PC-3 (cell line): ENCODE measurements at regions not wholly inside any gene's neighbourhood (a gene's known extent, or its start where the extent isn't known, plus 50 kb on each side); places are given as distances from the start of the nearest gene placed in this dataset.

Experiments used
- EZH2 ChIP-seq: fragments of 300-600 bp; sonication (generic); IDR thresholded peaks from one replicate; pipeline ENCODE4 v1.6.1; 2017; ENCODE audit warnings: antibody characterized with exemption, mild to moderate bottlenecking, low read length; ENCODE audit not compliant: unreplicated experiment
- EZH2phosphoT487 ChIP-seq: fragments of 300-600 bp; sonication (generic); IDR thresholded peaks from 2 replicates; pipeline ENCODE4 v1.6.1; 2018; ENCODE audit warnings: mild to moderate bottlenecking, antibody characterized with exemption, low read length, borderline replicate concordance
- TF ChIP-seq, protein P1 (sequence below): fragments of 300-600 bp; sonication (generic); conservative IDR thresholded peaks from 2 replicates; pipeline ENCODE4 v1.5.1; 2017; ENCODE audit warnings: antibody characterized with exemption, low read depth, mild to moderate bottlenecking, low read length

DNA sequence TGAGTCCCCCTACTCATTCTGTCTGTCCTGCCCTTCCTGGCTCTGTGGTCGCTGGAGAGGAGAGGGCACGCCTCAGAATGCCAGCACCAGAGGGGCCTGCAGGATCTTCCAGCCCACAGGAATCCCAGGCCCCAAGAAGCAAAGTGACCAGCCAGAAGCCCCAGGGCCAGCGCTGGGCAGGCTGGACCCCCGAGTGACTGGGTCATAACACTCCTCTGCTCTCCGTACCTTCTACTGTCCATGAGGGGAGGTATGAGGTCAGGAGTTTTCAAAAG lies 102.6 kb upstream of the GPR26 start:
- TF ChIP-seq, protein P1, sequence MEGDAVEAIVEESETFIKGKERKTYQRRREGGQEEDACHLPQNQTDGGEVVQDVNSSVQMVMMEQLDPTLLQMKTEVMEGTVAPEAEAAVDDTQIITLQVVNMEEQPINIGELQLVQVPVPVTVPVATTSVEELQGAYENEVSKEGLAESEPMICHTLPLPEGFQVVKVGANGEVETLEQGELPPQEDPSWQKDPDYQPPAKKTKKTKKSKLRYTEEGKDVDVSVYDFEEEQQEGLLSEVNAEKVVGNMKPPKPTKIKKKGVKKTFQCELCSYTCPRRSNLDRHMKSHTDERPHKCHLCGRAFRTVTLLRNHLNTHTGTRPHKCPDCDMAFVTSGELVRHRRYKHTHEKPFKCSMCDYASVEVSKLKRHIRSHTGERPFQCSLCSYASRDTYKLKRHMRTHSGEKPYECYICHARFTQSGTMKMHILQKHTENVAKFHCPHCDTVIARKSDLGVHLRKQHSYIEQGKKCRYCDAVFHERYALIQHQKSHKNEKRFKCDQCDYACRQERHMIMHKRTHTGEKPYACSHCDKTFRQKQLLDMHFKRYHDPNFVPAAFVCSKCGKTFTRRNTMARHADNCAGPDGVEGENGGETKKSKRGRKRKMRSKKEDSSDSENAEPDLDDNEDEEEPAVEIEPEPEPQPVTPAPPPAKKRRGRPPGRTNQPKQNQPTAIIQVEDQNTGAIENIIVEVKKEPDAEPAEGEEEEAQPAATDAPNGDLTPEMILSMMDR, result no peak
- TF ChIP-seq EZH2, result no peak
- TF ChIP-seq EZH2phosphoT487, result no peak
